B cell (primary cell): ENCODE measurements at regions not wholly inside any gene's neighbourhood (a gene's known extent, or its start where the extent isn't known, plus 50 kb on each side); places are given as distances from the start of the nearest gene placed in this dataset.

Experiments used
- CTCF ChIP-seq: fragments of 200-600 bp; IDR thresholded peaks from one replicate; pipeline ENCODE4 v1.8.0; 2022; ENCODE audit warnings: antibody characterized with exemption, mild to moderate bottlenecking
- EZH2 ChIP-seq: IDR thresholded peaks from 2 replicates; pipeline ENCODE4 v1.6.1; 2012; ENCODE audit warnings: borderline replicate concordance, low read depth, mild to moderate bottlenecking, moderate library complexity, low read length; ENCODE audit not compliant: insufficient read depth, poor library complexity, severe bottlenecking

- TF ChIP-seq CTCF (no peak), EZH2 (no peak)
Measured at GRCh38 chr1:244284641-244285156, 167.0 kb downstream of the ADSS2 start.
